ENCODE measurements at regions not wholly inside any gene's neighbourhood (a gene's known extent, or its start where the extent isn't known, plus 50 kb on each side); places are given as distances from the start of the nearest gene placed in this dataset.

- Histone ChIP-seq H3K4me1 (no peaks in the 10 kb centered on the region), H3K9me3 (peaks cover 0 to 5% (median 0%) of the 10 kb centered on the region in 4 donors), H3K27ac (no peak overlapping the region), H3K27me3 (peaks cover 0 to 7% (median 1%) of the 10 kb centered on the region in 3 donors), H3K36me3 (no peaks in the 10 kb centered on the region), H3K4me3 (no peak overlapping the region)
- WGBS, 5 donors = 89 to 96% (median 93%) methylated on average over 2 of the region's 2 CpGs
- DNase-seq = no peak
- intact Hi-C loops (cut with DNase I; ENCODE audit: low total_unique reads) = no loop called here
- TF ChIP-seq POLR2A (IDR thresholded peaks at IDR 0.05) = no peak
Measured at GRCh38 chr7:12117170-12117569, 93.9 kb upstream of the TMEM106B start.

- DNase-seq = no peak
- Histone ChIP-seq H3K4me1 (no peaks in the 10 kb centered on the region), H3K9me3 (peaks cover 0 to 5% (median 0%) of the 10 kb centered on the region in 4 donors), H3K36me3 (no peaks in the 10 kb centered on the region), H3K27ac (no peak overlapping the region), H3K4me3 (no peak overlapping the region), H3K27me3 (no peaks in the 10 kb centered on the region)
- intact Hi-C loops (cut with DNase I; ENCODE audit: low total_unique reads) = no loop called here
- TF ChIP-seq CTCF (IDR thresholded peaks at IDR 0.05) = no peak
- 75 to 87% (median 84%) methylated on average over 4 of the region's 4 CpGs for WGBS, 5 donors
Measured at GRCh38 chr7:12119620-12120303, 91.3 kb upstream of the TMEM106B start.

- intact Hi-C loops (cut with DNase I; ENCODE audit: low total_unique reads) = no loop called here
- peaks cover 0 to 5% (median 0%) of the 10 kb centered on the region in 4 donors for H3K9me3 ChIP-seq
- TF ChIP-seq POLR2A (IDR thresholded peaks at IDR 0.05) = no peak
- no peak for TF ChIP-seq POLR2AphosphoS5 (IDR thresholded peaks at IDR 0.05)
- TF ChIP-seq EP300 (IDR thresholded peaks at IDR 0.05) = no peak
- no peak for TF ChIP-seq CTCF (IDR thresholded peaks at IDR 0.05)
- H3K27me3 ChIP-seq = no peaks in the 10 kb centered on the region
- no peak overlapping the region for H3K27ac ChIP-seq
- H3K36me3 ChIP-seq = no peaks in the 10 kb centered on the region
- 33 to 38% (median 33%) methylated on average over 1 of the region's 1 CpG for WGBS, 5 donors
- no peak for DNase-seq
- no peak overlapping the region for H3K4me3 ChIP-seq
- no peaks in the 10 kb centered on the region for H3K4me1 ChIP-seq
Measured at GRCh38 chr7:12120632-12121031, 90.5 kb upstream of the TMEM106B start.

GRCh38 chr7:12123172-12123571, 87.9 kb upstream of the TMEM106B start:
- WGBS, 5 donors = 81 to 91% (median 85%) methylated on average over 1 of the region's 1 CpG
- H3K27ac ChIP-seq = no peak overlapping the region
- TF ChIP-seq POLR2A (IDR thresholded peaks at IDR 0.05) (no peak), CTCF (IDR thresholded peaks at IDR 0.05) (no peak), EP300 (IDR thresholded peaks at IDR 0.05) (no peak), POLR2AphosphoS5 (IDR thresholded peaks at IDR 0.05) (no peak)
- H3K4me1 ChIP-seq = no peaks in the 10 kb centered on the region
- H3K36me3 ChIP-seq = no peaks in the 10 kb centered on the region
- intact Hi-C loops (cut with DNase I; ENCODE audit: low total_unique reads) = no loop called here
- peaks cover 0 to 5% (median 0%) of the 10 kb centered on the region in 4 donors for H3K9me3 ChIP-seq
- no peak overlapping the region for H3K4me3 ChIP-seq
- no peaks in the 10 kb centered on the region for H3K27me3 ChIP-seq
- no peak for DNase-seq

- Histone ChIP-seq H3K27me3 (no peaks in the 10 kb centered on the region), H3K4me3 (no peak overlapping the region), H3K9me3 (peaks cover 0 to 5% (median 0%) of the 10 kb centered on the region in 4 donors), H3K36me3 (no peaks in the 10 kb centered on the region), H3K4me1 (no peaks in the 10 kb centered on the region), H3K27ac (no peak overlapping the region)
- TF ChIP-seq POLR2AphosphoS5 (IDR thresholded peaks at IDR 0.05) = no peak
- TF ChIP-seq CTCF (IDR thresholded peaks at IDR 0.05) = no peak
- no peak for DNase-seq
- intact Hi-C loops (cut with DNase I; ENCODE audit: low total_unique reads) = no loop called here
- 64 to 70% (median 69%) methylated on average over 6 of the region's 6 CpGs for WGBS, 5 donors
Measured at GRCh38 chr7:12124028-12124427, 87.1 kb upstream of the TMEM106B start.

Measured in stomach (tissue), 8 donors.